GM19395 (cell line): ENCODE measurements at regions not wholly inside any gene's neighbourhood (a gene's known extent, or its start where the extent isn't known, plus 50 kb on each side); places are given as distances from the start of the nearest gene placed in this dataset.
"Not testable (repeated sequence)": the region's sequence is repeated elsewhere in the genome, so short reads cannot be mapped to it uniquely, and the experiment has no call there.

Source experiments
- ATAC-seq: cut with Tn5 transposase; IDR thresholded peaks from one replicate; pipeline ENCODE4 v1.9.1; 2021; ENCODE audit warnings: mild to moderate bottlenecking, moderate library complexity; ENCODE audit not compliant: unreplicated experiment

- ATAC-seq, result not testable (repeated sequence)
These were observed 4461.2 kb upstream of the TPTE start for GRCh38 chr21:6060054-6060681.

GRCh38 chr21:6066320-6066985, 4454.9 kb upstream of the TPTE start:
- ATAC-seq, result not testable (repeated sequence)

- not testable (repeated sequence) for ATAC-seq
These were observed 4453.1 kb upstream of the TPTE start for GRCh38 chr21:6068098-6068831.

GRCh38 chr21:6070213-6070612, 4451.2 kb upstream of the TPTE start:
- ATAC-seq, result not testable (repeated sequence)

GRCh38 chr21:6072691-6073090, 4448.7 kb upstream of the TPTE start:
- not testable (repeated sequence) for ATAC-seq

- ATAC-seq, result not testable (repeated sequence)
These were observed 4447.2 kb upstream of the TPTE start for GRCh38 chr21:6073993-6074705.

GRCh38 chr21:6074935-6075334, 4446.4 kb upstream of the TPTE start:
- not testable (repeated sequence) for ATAC-seq

GRCh38 chr21:6075627-6076208, 4445.7 kb upstream of the TPTE start:
- not testable (repeated sequence) for ATAC-seq

GRCh38 chr21:6077358-6077757, 4444.0 kb upstream of the TPTE start:
- ATAC-seq, result not testable (repeated sequence)

GRCh38 chr21:6078902-6079301, 4442.5 kb upstream of the TPTE start:
- ATAC-seq, result not testable (repeated sequence)

- not testable (repeated sequence) for ATAC-seq
These were observed 4440.3 kb upstream of the TPTE start for GRCh38 chr21:6080941-6081655.

- not testable (repeated sequence) for ATAC-seq
These were observed 4439.2 kb upstream of the TPTE start for GRCh38 chr21:6082166-6082565.

GRCh38 chr21:6083574-6084120, 4437.7 kb upstream of the TPTE start:
- not testable (repeated sequence) for ATAC-seq

GRCh38 chr21:6086038-6086437, 4435.3 kb upstream of the TPTE start:
- not testable (repeated sequence) for ATAC-seq

- not testable (repeated sequence) for ATAC-seq
These were observed 4433.7 kb upstream of the TPTE start for GRCh38 chr21:6087579-6088178.

- ATAC-seq, result not testable (repeated sequence)
These were observed 4431.0 kb upstream of the TPTE start for GRCh38 chr21:6090286-6090908.

GRCh38 chr21:6091335-6092027, 4429.9 kb upstream of the TPTE start:
- ATAC-seq, result not testable (repeated sequence)

- ATAC-seq, result not testable (repeated sequence)
These were observed 4429.0 kb upstream of the TPTE start for GRCh38 chr21:6092401-6092800.
